NOMO-1 (cell line): ENCODE measurements at regions not wholly inside any gene's neighbourhood (a gene's known extent, or its start where the extent isn't known, plus 50 kb on each side); places are given as distances from the start of the nearest gene placed in this dataset.
"Not testable (repeated sequence)": the region's sequence is repeated elsewhere in the genome, so short reads cannot be mapped to it uniquely, and the experiment has no call there.

Experiments used
- DNase-seq, 2 experiments: peaks; one replicate each; lab custom pipeline; 2025; ENCODE audit not compliant: unreplicated experiment in 2 of 2; lab: John Stamatoyannopoulos, UW

GRCh38 chr1:232422898-232423297 lies 207.0 kb downstream of the SIPA1L2 start:
- DNase-seq, result no peak

- DNase-seq, result no peak
Measured at GRCh38 chr1:232422098-232422497, 207.8 kb downstream of the SIPA1L2 start.

GRCh38 chr1:232421143-232421796 lies 208.7 kb downstream of the SIPA1L2 start:
- DNase-seq, result no peak

GRCh38 chr1:232417636-232418248 lies 212.2 kb downstream of the SIPA1L2 start:
- no peak for DNase-seq

GRCh38 chr1:232416026-232416568 lies 213.8 kb downstream of the SIPA1L2 start:
- DNase-seq, result peak in 1 of 2 experiments; percentile 26

- DNase-seq, result not testable (repeated sequence)
Measured at GRCh38 chr1:232415481-232415880, 214.5 kb downstream of the SIPA1L2 start.

- no peak for DNase-seq
Measured at GRCh38 chr1:232414100-232414499, 215.8 kb downstream of the SIPA1L2 start.

- no peak for DNase-seq
Measured at GRCh38 chr1:232413674-232414073, 216.3 kb downstream of the SIPA1L2 start.

GRCh38 chr1:232409584-232409983 lies 220.3 kb downstream of the SIPA1L2 start:
- no peak for DNase-seq

GRCh38 chr1:232407120-232407519 lies 222.8 kb downstream of the SIPA1L2 start:
- no peak for DNase-seq

- no peak for DNase-seq
Measured at GRCh38 chr1:232405781-232406180, 224.2 kb downstream of the SIPA1L2 start.

GRCh38 chr1:232404981-232405731 lies 224.8 kb downstream of the SIPA1L2 start:
- DNase-seq, result no peak

- DNase-seq, result no peak
Measured at GRCh38 chr1:232404227-232404626, 225.7 kb downstream of the SIPA1L2 start.

GRCh38 chr1:232403017-232403714 lies 226.8 kb downstream of the SIPA1L2 start:
- no peak for DNase-seq

- no peak for DNase-seq
Measured at GRCh38 chr1:232398823-232399222, 231.1 kb downstream of the SIPA1L2 start.

GRCh38 chr1:232393444-232394146 lies 236.3 kb downstream of the SIPA1L2 start:
- no peak for DNase-seq

- DNase-seq, result no peak
Measured at GRCh38 chr1:232393010-232393409, 236.9 kb downstream of the SIPA1L2 start.

GRCh38 chr1:232390590-232390989 lies 239.3 kb downstream of the SIPA1L2 start:
- DNase-seq, result no peak

GRCh38 chr1:232389744-232390143 lies 240.2 kb downstream of the SIPA1L2 start:
- no peak for DNase-seq

- no peak for DNase-seq
Measured at GRCh38 chr1:232388363-232388762, 241.6 kb downstream of the SIPA1L2 start.
